HG03460 (cell line): ENCODE measurements at regions not wholly inside any gene's neighbourhood (a gene's known extent, or its start where the extent isn't known, plus 50 kb on each side); places are given as distances from the start of the nearest gene placed in this dataset.
"Not testable (repeated sequence)": the region's sequence is repeated elsewhere in the genome, so short reads cannot be mapped to it uniquely, and the experiment has no call there.

ENCODE experiments used
- ATAC-seq: cut with Tn5 transposase; IDR thresholded peaks from one replicate; pipeline ENCODE4 v1.9.1; 2021; ENCODE audit not compliant: unreplicated experiment

DNA sequence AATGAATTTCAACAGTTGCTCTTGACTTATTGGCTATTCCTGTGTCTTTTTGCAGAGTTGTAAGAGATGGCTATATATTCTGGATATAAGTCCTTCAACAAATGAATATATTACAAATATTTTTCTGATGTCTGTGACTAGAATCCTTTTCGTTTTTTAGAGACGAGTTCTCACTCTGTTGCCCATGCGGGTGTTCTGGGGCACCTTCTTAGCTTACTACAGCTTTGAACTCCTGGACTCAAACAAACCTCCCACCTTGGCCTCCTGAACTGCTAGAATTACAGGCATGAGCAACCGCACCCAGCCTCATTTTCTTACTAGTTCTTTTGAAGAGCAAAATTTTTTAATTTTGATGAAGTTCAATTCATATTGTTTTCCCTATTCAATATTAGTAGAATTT is 287.8 kb downstream of the LIG4 start:
- no peak for ATAC-seq

DNA sequence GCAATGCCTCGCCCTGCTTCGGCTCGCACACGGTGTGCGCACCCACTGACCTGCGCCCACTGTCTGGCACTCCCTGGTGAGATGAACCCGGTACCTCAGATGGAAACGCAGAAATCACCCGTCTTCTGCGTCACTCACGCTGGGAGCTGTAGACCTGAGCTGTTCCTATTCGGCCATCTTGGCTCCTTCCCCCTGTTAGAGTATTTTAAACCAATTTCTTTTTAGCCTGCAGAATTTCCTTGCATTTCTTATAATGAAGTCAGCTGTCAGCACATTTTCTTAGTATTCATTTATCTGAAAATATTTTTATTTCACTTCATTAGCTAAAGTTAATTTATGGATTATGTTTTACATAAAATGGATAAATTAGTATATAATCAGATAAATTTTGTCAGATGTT is 288.8 kb downstream of the LIG4 start:
- not testable (repeated sequence) for ATAC-seq

DNA sequence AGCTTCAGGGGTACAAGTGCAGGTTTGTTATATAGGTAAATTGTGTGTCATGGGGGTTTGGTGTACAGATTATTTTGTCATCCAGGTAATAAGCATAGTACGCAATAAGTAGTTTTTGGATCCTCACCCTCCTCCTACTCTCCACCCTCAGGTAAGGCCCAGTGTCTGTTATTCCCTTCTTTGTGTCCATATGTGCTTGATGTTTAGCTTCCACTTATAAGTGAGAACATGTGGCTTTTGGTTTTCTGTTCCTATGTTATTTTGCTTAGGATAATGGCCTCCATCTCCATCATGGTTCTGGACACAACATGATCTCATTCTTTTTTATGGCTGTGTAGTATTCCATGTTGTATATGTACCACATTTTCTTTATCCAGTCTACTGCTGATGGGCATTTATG is 298.4 kb downstream of the LIG4 start:
- not testable (repeated sequence) for ATAC-seq

DNA sequence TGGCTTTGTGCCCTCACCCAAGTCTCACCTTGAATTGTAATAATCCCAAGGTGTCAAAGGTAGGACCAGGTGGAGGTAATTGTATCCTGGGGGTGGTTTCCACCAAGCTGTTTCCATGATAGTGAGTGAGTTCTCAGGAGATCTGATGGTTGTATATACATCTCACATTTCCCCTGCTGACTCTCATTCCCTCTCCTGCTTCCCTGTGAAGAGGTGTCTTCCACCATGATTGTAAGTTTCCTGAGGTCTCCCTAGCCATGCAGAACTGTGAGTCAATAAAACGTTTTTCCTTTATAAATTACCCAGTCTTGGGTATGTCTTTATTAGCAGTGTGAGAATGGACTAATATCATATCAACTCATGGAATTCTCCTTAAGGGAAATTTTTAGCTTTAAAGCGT is 302.6 kb downstream of the LIG4 start:
- no peak for ATAC-seq

DNA sequence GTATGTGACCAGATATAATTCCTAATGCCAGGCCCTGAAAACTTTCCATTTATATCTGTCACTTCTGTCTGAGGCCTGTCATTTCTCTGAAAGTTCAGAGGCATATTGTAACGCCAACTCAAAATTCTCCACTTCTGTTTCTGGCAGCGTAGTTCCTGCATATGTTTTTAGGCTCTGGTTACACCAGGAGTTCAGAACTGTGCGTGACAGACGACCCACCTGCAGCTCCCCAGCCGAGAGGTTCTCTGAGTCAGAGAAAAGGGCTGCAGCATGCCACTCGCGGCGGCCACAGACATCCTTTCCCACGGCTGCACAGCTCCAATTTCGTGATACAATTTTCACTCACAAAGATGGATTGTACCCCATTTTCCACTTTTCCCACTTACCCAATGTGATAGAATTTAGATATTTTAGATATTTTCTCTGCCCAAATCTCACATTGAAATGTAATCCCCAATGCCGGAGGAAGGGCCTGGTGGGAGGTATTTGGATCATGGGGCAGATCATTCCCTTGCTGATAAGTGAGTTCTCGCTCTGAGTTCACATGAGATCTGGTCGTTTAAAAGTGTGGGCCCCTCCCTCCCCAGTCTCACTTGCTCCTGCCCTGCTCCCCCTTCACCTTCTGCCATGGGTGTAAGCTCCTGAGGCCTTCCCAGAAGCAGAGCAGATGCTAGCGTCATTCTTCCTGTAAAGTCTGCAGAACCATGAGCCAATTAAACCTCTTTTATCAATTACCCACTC is 308.1 kb downstream of the LIG4 start:
- ATAC-seq: no peak

DNA sequence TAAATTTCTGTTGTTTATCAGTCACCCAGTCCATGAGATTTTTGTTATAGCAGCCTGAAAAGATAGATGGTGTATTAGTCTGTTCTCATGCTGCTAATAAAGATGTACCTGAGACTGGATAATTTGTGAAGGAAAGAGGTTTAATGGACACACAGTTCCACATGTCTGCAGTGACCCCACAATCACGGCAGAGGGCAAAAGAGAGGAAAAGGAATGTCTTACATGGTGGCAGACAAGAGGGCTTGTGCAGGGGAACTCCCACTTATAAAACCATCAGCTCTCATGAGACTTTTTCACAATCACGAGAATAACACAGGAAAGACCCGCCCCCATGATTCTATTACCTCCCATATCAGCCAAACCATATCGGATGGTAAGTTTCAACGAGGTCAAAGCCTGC is 309.2 kb downstream of the LIG4 start:
- no peak for ATAC-seq

DNA sequence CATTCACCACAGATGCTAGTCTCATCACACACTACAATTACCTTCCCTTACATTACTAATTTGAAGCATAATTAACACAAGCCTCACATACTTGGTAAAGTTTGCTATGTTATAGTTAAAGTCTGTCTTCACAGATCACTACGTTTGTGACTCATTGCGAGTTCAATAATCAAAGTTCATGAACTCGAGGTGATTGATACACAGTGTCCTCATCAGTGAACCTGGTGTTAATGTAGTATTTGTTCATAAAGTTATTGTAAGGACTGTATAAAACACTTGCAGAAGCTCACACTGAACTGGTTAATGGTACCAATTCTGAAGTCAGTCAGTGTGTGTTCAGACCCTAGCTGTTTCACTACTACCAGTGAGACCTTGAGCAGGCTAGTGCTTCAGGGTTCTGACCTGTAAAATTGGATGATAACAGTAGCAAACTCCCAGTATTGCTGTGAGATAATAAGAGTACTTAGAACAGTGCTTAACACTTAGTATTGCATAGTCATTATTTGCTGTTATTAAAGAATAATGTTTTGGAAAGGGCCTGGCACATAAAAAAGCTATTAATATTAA is 313.3 kb downstream of the LIG4 start:
- no peak for ATAC-seq

DNA sequence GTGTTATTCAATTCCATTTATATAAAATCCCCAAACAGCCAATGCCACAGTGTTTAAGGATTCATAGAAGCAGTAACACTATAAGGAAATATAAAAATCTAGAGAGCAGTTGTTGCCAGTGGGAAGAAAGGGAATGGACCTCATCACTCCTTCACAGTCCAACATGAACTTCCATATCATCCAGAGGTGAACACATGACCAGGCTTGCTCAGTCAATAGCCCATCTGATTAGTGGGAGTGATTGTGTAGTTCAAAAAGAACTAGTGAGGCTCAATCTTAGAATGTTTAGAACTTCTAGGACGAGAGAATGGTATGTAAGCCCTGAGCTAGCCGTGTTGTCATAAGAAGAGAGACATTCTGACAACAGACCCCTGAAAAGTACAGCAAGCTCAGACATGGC is 314.1 kb downstream of the LIG4 start:
- ATAC-seq: no peak

DNA sequence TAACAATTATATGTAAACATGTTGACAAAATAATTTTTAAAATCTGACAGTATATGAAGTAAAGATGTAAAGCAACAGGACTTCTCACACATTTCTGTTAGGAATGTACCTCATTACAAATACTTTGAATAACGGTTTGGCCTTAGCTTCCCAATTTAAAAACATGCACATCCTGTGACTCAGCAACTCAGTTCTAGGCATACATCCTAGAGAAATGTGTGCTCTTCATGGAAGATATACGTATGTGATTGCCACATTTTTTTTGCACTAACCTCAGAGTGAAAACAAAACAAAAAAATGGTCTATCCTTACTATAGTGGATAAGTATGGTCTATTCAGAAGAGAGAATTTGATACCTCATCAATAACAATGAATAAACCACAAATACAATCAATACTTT is 314.6 kb downstream of the LIG4 start:
- no peak for ATAC-seq

DNA sequence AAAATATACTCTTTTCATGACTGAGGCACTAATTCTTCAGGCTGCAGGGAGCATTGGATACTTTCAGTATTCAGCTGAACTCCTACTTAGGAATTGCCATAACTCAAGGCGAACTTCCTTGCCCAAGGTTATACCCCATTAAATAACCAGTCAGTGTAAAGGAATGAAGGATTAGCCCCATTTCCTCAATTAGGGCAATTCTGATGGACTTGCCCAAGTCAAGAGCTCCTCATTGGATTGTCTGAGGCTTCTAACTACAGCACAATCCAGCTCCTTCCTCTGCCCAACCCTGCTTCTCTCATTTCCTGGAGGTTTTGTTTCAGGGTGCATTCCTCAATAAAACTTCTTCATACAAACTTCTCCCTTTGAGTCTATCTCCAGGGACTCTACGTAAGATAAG is 329.2 kb downstream of the LIG4 start:
- no peak for ATAC-seq

DNA sequence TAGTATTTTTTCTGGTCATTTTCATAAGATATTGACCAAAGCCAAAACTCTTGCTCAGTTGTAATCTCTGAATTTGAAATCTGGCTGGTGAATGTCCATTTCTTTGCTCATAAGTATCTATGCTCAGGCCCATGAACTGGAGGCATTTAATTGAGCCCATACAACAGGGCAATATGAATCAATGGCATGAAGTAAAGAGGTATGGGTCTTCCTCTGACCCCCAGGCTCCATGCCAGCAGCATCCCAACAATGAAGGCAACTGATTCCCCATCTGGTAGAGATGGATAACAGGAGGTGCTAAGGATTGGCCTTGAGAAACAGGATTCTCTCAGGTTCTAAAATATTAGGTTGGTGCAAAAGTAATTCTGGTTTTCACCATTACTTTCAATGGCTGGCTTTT is 330.8 kb downstream of the LIG4 start:
- no peak for ATAC-seq

DNA sequence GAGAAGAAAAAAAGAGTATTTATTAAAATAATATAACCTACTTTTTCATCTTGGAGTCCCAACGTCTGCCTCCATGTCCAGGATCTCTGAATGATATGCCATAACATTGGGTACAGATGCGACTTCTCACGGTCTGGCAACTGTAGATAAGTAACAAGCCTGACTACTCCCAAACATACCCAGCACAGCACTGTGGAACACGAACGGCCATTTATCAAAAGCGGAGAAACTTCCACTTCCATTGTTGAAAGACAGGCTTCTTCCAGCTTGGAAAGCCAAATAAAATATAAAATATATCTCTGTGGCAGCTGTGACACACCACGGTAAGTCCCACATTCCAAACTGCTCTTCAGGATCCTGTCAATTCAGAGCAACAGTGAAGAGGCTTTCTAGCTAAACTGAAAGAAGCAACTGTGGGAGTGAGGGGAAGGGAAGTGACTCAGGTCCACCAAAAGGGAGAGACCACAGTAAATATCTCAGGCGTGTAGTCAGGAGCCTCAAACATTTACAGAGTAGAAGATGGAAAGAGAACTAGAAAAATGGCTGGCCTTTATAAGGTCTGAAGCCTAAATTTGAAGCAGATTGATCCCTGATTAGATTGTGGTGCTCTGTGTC is 331.7 kb downstream of the LIG4 start:
- ATAC-seq: no peak

DNA sequence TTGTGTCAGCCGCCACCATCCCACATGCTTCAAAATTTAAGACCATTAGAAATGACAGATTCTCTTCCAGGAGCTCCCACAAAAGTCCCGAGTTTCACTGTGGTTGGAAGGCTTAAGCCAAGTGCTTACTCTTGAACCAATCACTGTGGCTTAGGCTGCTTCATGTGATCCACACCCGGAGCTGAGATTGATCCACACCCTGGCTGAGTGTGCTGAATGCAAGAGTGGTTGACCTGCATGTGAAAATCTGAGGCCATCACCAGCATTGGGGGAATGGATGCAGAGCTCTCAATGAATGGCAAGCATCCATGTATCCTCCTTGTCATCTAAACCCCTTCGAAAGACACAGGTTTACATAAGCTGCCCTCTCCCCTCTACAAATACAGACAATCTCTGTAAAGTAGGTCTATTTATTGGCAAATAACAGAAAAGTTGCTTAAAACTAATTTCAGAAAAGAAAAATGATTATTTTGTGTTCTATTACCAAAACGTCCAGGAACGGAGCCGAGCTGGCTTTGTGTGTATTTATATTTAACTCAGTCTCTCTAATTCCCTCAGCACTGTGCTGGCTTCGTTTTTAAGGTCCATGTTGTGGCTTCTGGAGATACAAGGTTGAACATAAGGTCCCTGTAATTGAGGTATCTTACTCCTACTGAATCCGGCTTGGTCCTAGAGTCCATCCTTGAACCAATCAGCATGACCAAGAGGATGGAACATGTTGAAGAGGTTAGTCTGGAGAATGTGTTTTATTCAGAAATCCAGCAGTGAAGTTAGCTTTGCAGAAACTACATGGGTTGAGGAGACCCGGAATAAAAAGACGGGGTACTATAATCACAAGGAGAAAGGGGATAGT is 332.4 kb downstream of the LIG4 start:
- ATAC-seq: no peak

DNA sequence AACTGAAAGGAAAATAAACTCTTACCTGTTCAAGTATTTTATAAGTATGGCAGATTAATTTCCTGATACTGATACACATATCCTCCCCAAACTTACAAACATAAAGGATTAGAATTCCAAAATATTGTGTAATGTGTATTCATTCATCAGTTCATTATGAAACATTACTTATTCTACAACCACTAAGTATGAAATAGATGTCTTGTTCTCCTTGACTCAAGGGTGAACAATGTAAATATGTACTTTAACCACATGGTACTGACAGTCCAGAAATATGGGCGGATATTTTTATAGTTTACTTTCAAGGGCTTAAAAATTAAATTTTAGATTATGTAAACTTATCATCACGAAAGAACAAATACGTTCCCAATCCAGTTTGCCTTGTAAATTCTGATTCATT is 334.0 kb downstream of the LIG4 start:
- ATAC-seq: no peak

DNA sequence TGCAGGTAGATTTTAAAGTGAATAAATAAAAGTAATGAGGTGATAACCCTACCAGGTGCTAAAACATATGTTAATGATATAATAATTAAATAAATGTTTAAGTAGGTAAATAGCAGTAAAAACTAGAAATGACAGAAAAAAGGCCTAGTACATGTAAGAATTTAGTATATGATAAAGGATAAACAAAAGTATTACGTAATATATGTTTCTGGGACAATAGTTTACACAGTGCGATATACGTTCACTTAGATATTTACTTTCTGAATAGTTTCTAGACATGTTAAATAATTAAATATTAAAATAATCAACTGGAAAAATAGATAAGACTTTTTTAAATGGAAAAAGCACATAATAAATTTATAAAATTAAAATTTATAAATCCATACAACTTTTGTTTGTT is 340.9 kb downstream of the LIG4 start:
- no peak for ATAC-seq

DNA sequence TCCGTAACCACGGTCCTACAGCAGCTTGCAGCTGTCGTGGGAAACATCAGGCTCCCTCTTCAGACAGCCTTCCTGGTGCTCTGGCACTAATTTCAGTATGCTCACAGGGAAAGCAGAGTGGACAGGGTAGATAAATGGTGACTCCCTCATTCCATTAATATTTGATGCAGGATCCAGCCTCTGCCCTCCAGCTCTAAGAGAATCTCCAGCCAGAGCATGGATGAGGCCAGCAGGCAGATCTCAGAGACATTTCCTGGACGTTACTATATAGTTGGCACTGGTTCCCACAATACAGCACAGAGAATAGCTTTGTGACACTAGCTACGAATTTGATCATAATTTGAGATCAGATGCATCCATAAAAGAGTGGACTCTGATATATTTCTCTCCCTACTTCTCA is 341.4 kb downstream of the LIG4 start:
- ATAC-seq: no peak

DNA sequence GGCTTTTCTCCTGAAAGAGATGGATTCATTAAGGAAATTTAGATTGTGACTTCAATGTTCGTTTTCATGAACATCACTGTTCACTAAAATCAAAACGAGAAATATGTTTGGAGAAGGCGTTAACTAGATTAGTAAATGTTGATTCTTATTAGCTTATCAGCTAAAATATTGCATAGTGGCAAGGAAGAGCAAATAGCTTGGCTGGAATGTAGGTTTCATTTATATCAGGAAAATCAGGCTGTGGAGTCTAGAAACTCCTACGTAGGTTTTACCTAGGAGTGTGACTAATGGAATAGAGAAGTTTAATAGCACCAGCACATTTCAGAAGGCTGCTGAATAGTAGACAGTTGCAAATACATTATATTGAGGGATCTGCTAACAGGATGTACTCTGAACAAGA is 344.9 kb downstream of the LIG4 start:
- ATAC-seq: no peak

DNA sequence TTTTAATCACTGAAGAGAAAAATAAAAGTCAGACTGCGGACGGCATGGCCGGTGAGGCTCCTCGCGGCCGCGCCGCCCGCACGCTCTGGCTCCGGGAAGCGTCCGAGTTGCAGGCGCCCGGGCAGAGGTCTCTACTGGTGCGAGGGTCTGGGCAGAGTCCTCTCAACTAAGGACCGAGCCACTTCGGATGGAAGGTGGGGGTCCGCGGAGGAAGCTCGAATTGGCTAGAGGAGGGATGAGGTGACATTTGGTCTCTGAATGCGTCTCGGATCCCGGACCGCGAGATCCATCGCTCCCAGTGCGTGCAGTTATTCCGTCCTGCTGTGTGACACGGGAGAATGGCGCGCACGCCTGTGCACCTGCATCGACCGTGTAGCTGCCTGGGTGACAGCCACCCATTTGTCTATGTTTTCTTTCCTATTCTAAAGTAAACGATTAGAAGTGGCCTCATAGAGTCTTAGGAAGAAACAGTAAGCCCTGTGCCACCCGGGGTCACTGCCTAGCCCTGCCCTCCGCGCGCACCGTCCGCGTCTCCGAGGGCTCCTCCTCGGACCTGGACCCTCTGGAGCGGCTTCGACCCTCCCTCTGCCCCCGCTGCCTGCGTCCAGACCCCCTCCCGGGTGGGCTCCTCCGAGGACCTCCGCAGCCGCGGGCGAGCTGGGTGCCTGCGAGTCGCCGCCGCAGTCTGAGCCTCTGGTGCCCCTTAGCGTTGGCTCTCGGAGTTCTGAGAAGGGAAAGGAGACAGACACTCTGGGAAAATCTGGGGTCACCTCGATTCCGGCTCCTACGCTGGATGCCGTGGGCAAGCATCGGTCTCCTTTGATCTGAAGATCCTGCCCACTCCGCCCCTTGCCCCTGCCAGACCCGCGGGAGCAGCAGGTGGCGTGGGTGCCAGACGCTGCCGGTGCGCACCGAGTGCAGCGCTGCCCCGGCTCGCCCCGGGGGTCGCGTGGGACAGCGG is 347.4 kb downstream of the LIG4 start:
- ATAC-seq: no peak

DNA sequence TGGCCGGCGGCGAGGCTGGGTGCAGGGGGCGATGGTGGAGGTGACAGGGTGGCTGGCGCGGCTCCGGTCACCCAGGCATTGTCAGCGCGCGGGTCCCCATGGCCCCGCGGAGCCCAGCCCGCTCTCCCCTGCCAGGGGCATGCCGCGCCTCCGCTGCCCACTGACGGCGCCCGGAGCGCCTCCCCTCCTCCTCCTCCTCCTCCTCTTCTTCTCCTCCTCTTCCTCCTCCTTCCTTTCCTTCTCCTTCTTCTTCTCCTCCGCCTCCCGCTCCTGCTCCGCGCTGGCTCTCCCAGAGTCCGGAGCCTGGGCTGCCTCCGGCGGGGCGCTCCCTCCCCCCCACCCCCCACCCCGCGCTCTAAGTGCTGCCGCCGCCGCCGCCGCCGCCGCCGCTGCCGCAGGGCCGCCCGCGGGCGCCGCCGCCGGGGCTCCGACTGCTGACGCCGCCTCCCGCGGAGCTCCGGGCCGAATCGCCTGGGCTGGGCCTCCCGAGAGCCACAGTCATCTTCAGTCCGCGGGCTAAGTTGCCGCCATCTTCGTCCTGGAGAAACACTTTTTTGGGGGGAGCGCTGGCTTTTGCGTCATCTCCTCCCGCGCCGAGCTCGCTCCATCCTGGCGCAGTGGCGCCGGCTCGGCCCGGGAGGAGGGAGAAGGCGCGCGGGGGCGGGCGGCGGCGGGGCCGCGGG is 348.3 kb downstream of the LIG4 start:
- no peak for ATAC-seq
